Colonic mucosa (tissue), 4 donors: ENCODE measurements at regions not wholly inside any gene's neighbourhood (a gene's known extent, or its start where the extent isn't known, plus 50 kb on each side); places are given as distances from the start of the nearest gene placed in this dataset.
"Not testable (repeated sequence)": the region's sequence is repeated elsewhere in the genome, so short reads cannot be mapped to it uniquely, and the experiment has no call there.

Source experiments
- DNase-seq: peaks from one replicate; pipeline ENCODE4 v3.0.0-alpha.2; 2020
- H3K27ac ChIP-seq: fragments of 200-600 bp; one replicate; pipeline ENCODE4 v1.8.0; 2021
- H3K27me3 ChIP-seq: fragments of 200-600 bp; one replicate; pipeline ENCODE4 v1.8.0; 2021
- H3K36me3 ChIP-seq: fragments of 200-600 bp; one replicate; pipeline ENCODE4 v1.8.0; 2021
- H3K4me1 ChIP-seq: fragments of 200-600 bp; one replicate; pipeline ENCODE4 v1.8.0; 2021; ENCODE audit warnings: mild to moderate bottlenecking
- H3K4me3 ChIP-seq: fragments of 200-600 bp; one replicate; pipeline ENCODE4 v1.8.0; 2021
- H3K9ac ChIP-seq, 2 donors: one replicate each; pipeline ENCODE4 v1.7.0; 2013; ENCODE audit warnings: control low read depth in 2 of 2, low read depth in 2 of 2, low read length in 2 of 2
- H3K9me3 ChIP-seq: fragments of 200-600 bp; one replicate; pipeline ENCODE4 v1.8.0; 2021
- intact Hi-C: fragments of 100-400 bp; cut with DNase I; formaldehyde crosslinking; loops from one replicate; pipeline ENCODE4 v1.14.1; 2022
- TF ChIP-seq, protein P1 (sequence below): fragments of 200-600 bp; IDR thresholded peaks from one replicate; pipeline ENCODE4 v1.8.0; 2022; ENCODE audit warnings: antibody characterized with exemption, mild to moderate bottlenecking
- donor health status: healthy.
- donor health status: DM: no; HTN: no; CAD: no.
- donor health status: DM: no; HTN: no; CAD: no.

DNA sequence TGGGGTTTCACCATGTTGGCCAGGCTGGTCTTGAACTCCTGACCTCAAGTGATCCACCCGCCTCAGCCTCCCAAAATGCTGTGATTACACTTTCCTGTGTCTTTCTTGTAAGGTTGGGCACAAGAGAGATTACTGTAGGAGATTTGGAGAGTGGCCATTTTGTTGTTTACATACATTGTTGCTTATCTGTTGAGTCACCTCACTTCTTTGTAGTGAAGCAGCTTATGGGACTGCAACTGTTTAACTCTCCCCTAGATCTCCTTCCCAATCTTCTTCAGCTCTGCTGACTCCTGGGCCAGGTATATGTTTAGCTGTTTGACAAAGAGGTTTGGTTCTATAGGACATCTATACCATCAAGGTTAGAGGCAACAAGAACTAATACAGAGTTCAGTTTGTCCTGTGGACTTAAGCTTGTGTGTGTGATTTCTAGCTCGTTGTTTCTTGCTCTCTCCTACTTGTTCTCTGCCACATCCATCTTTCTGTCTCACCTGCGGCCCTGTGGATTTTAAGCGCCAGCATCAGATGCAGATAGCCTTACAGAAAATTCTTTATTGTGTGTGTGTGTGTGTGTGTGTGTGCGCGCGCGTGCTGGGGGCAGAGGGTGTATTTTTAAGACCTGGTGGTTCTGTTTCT lies 95.4 kb downstream of the HAUS1 start:
- H3K27ac ChIP-seq: no peak overlapping the region
- no peak overlapping the region for H3K9ac ChIP-seq
- no peaks in the 10 kb centered on the region for H3K36me3 ChIP-seq
- peaks cover 4% of the 10 kb centered on the region for H3K4me1 ChIP-seq
- H3K4me3 ChIP-seq: no peak overlapping the region
- H3K9me3 ChIP-seq: no peaks in the 10 kb centered on the region
- TF ChIP-seq, protein P1, sequence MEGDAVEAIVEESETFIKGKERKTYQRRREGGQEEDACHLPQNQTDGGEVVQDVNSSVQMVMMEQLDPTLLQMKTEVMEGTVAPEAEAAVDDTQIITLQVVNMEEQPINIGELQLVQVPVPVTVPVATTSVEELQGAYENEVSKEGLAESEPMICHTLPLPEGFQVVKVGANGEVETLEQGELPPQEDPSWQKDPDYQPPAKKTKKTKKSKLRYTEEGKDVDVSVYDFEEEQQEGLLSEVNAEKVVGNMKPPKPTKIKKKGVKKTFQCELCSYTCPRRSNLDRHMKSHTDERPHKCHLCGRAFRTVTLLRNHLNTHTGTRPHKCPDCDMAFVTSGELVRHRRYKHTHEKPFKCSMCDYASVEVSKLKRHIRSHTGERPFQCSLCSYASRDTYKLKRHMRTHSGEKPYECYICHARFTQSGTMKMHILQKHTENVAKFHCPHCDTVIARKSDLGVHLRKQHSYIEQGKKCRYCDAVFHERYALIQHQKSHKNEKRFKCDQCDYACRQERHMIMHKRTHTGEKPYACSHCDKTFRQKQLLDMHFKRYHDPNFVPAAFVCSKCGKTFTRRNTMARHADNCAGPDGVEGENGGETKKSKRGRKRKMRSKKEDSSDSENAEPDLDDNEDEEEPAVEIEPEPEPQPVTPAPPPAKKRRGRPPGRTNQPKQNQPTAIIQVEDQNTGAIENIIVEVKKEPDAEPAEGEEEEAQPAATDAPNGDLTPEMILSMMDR: no peak
- no peaks in the 10 kb centered on the region for H3K27me3 ChIP-seq
- intact Hi-C loops: no loop called here
- no peak for DNase-seq

DNA sequence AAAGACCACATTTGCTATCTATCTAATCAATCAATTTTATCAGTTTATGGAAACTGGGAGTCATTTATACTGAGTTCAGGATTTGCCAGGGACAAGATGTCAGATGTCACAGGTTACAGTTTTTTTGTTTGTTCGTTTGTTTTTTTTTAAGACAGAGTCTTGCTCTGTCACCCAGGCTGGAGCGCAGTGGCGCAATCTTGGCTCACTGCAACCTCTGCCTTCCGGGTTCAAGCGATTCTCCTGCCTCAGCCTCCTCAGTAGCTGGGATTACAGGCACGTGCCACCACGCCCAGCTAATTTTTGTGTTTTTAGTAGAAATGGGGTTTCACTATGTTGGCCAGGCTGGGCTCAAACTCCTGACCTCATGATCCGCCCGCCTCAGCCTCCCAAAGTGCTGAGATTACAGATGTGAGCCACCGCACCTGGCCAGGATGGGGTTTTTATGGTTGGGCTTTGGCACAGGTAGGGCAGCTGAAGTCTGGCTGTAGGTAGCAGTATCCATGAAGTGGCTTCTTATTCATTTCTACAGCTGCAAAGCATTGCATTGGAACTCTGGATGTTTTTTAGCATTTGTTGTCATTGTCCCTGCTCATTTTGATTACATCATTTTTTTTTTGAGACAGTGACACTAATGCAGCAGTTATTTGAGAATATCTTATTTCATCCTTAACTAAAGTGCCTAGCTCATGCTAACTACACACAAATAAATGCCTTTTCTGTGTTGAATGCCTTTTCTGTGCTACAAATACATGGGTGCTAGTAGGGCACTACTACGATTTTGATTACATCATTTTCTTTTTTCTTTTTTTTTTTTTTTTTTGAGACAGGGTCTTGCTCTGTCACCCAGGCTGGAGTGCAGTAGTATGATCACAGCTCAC lies 96.2 kb downstream of the HAUS1 start:
- DNase-seq, H3K4me1 ChIP-seq, H3K36me3 ChIP-seq, H3K9me3 ChIP-seq, H3K27me3 ChIP-seq, H3K9ac ChIP-seq, intact Hi-C loops, H3K27ac ChIP-seq, H3K4me3 ChIP-seq: not testable (repeated sequence)

DNA sequence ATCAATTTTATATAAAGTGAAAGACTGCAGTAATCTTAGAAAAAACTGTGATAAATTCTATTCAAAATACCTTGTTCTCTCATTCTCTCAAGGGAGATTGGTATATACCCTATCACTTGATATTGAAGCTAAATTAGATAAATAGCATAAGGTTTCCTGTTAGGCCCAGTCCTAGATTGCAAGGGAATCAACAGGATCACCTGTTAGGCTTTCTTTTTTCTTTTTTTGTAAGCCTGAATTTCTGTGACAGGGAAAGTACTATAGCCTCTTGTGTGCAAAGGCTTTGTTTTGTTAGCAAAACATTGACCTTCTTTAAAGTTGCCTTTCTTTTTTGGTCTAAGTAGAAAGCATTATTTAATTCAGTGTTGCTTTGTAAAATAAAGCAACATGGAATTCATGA lies 100.0 kb downstream of the HAUS1 start:
- H3K4me3 ChIP-seq: no peak overlapping the region
- no peaks in the 10 kb centered on the region for H3K9me3 ChIP-seq
- H3K9ac ChIP-seq: no peak overlapping the region
- H3K4me1 ChIP-seq: no peaks in the 10 kb centered on the region
- no peaks in the 10 kb centered on the region for H3K36me3 ChIP-seq
- H3K27ac ChIP-seq: no peak overlapping the region
- no peak for DNase-seq
- intact Hi-C loops: no loop called here
- TF ChIP-seq, protein P1: no peak
- H3K27me3 ChIP-seq: no peaks in the 10 kb centered on the region

DNA sequence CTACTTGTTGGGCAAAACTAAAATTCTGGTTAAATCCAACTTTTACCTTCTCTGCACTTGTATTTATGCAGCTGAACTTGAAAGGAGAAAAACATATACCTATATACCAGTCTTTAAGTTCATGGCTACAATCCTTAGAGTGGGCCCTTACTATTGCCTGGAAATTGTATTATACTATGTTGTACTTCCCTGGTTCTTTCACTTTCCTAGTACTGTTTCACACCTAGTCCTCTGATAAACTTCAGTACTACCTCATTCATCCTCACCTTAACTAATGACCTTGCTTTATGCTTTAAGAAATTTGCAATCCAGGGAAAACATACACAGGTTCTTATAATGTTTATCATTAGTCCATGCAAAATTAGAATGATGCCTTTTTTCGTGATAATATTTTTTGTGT lies 103.8 kb downstream of the HAUS1 start:
- no peaks in the 10 kb centered on the region for H3K4me1 ChIP-seq
- H3K9me3 ChIP-seq: no peaks in the 10 kb centered on the region
- no peaks in the 10 kb centered on the region for H3K27me3 ChIP-seq
- intact Hi-C loops: no loop called here
- H3K36me3 ChIP-seq: no peaks in the 10 kb centered on the region
- H3K27ac ChIP-seq: no peak overlapping the region
- H3K9ac ChIP-seq: no peak overlapping the region
- DNase-seq: no peak
- TF ChIP-seq, protein P1: no peak
- H3K4me3 ChIP-seq: no peak overlapping the region

DNA sequence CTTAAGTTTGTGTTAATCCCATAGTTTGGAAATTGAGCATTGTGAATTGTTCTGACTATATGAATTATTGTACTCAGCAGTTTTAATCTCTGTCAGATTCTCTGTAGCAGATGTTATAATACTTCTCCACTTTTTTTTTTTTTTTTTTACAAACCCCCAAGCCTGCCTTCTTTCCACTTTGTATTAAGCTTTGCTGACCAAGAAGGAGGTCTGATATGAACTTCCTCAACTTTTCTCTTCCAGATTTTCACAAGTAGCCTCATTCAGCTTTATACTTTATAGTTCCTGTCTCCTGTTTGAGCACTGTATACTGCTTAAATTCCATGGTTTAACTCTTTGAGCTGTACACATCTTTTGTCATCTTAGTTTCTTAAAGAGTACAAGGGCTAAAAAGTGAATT lies 105.0 kb downstream of the HAUS1 start:
- H3K27ac ChIP-seq: no peak overlapping the region
- intact Hi-C loops: no loop called here
- H3K27me3 ChIP-seq: no peaks in the 10 kb centered on the region
- TF ChIP-seq, protein P1: no peak
- DNase-seq: no peak
- H3K36me3 ChIP-seq: no peaks in the 10 kb centered on the region
- H3K4me1 ChIP-seq: no peaks in the 10 kb centered on the region
- H3K4me3 ChIP-seq: no peak overlapping the region
- H3K9ac ChIP-seq: no peak overlapping the region
- H3K9me3 ChIP-seq: no peaks in the 10 kb centered on the region

DNA sequence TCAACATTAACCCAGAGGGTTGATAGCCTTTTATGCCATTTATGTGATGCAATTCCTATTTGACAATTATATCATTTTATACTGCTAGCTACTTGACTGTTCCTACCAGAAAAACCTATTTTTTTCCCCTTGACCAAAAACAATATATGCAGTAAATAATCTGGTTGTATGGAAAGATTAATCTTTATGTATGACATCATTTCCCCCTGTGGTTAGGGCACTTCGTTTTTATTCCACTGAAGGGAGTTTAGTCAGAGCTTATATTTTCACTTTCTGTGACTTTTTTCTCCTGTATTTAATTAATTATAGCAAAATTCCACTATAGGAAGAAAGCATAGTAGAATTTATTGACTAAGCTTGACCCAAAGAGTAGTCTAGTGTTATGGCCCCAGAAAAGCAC lies 107.6 kb downstream of the HAUS1 start:
- no peaks in the 10 kb centered on the region for H3K27me3 ChIP-seq
- intact Hi-C loops: no loop called here
- no peak overlapping the region for H3K27ac ChIP-seq
- TF ChIP-seq, protein P1: no peak
- peaks cover 4% of the 10 kb centered on the region for H3K36me3 ChIP-seq
- no peak for DNase-seq
- no peak overlapping the region for H3K4me3 ChIP-seq
- no peaks in the 10 kb centered on the region for H3K4me1 ChIP-seq
- H3K9ac ChIP-seq: no peak overlapping the region
- H3K9me3 ChIP-seq: no peaks in the 10 kb centered on the region
